ENCODE measurements at regions not wholly inside any gene's neighbourhood (a gene's known extent, or its start where the extent isn't known, plus 50 kb on each side); places are given as distances from the start of the nearest gene placed in this dataset.

DNA sequence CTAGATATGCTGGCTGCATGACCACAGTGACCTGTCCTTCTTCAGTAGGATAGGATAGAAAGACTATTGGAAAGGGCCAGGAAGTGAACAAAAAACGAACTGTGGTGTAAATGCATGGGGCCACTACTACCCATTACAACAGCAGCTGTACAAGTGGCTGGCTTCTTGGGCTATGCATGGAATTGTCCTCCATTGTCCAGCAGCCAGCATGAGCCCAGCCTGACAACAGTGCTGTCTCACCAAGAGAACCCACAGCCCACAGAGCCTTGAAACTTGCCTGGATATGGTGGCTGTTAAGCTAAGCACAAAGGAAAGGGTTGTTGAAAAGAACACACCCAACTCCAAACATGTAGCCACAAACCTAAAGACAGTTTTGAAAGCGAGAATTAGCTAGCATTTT, 330.2 kb upstream of the F9 start:
- H3K9me3 ChIP-seq = no peaks in the 10 kb centered on the region
- no peaks in the 10 kb centered on the region for H3K36me3 ChIP-seq
- H3K27ac ChIP-seq = no peak overlapping the region
- DNase-seq (no peak), ATAC-seq (no peak)
- no peaks in the 10 kb centered on the region for H3K27me3 ChIP-seq
- no peak overlapping the region for H3K4me3 ChIP-seq
- H3K4me1 ChIP-seq = no peaks in the 10 kb centered on the region
- 40% methylated on average over 2 of the region's 2 CpGs for WGBS (ENCODE audit: insufficient coverage, low coverage, low lambda C conversion rate, missing lambda C conversion rate)
- TF ChIP-seq, protein P1, sequence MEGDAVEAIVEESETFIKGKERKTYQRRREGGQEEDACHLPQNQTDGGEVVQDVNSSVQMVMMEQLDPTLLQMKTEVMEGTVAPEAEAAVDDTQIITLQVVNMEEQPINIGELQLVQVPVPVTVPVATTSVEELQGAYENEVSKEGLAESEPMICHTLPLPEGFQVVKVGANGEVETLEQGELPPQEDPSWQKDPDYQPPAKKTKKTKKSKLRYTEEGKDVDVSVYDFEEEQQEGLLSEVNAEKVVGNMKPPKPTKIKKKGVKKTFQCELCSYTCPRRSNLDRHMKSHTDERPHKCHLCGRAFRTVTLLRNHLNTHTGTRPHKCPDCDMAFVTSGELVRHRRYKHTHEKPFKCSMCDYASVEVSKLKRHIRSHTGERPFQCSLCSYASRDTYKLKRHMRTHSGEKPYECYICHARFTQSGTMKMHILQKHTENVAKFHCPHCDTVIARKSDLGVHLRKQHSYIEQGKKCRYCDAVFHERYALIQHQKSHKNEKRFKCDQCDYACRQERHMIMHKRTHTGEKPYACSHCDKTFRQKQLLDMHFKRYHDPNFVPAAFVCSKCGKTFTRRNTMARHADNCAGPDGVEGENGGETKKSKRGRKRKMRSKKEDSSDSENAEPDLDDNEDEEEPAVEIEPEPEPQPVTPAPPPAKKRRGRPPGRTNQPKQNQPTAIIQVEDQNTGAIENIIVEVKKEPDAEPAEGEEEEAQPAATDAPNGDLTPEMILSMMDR (IDR thresholded peaks at IDR 0.05) = no peak
- TF ChIP-seq POLR2A (IDR thresholded peaks at IDR 0.05) = no peak
- intact Hi-C loops (cut with DNase I) = no loop called here

GRCh38 chrX:139199933-139200332, 330.6 kb upstream of the F9 start:
- WGBS (ENCODE audit: insufficient coverage, low coverage, low lambda C conversion rate, missing lambda C conversion rate) = 74% methylated on average over 2 of the region's 2 CpGs
- H3K9me3 ChIP-seq = no peaks in the 10 kb centered on the region
- intact Hi-C loops (cut with DNase I) = no loop called here
- no peak for DNase-seq
- no peak overlapping the region for H3K27ac ChIP-seq
- H3K4me3 ChIP-seq = no peak overlapping the region
- H3K27me3 ChIP-seq = no peaks in the 10 kb centered on the region
- H3K4me1 ChIP-seq = no peaks in the 10 kb centered on the region
- no peak for ATAC-seq
- TF ChIP-seq, protein P1 (IDR thresholded peaks at IDR 0.05) = no peak
- no peak for TF ChIP-seq POLR2A (IDR thresholded peaks at IDR 0.05)
- no peaks in the 10 kb centered on the region for H3K36me3 ChIP-seq

- Histone ChIP-seq H3K4me1 (no peaks in the 10 kb centered on the region), H3K9me3 (no peaks in the 10 kb centered on the region), H3K36me3 (no peaks in the 10 kb centered on the region), H3K4me3 (no peak overlapping the region), H3K27ac (no peak overlapping the region), H3K27me3 (no peaks in the 10 kb centered on the region)
- TF ChIP-seq, protein P1 (IDR thresholded peaks at IDR 0.05) = no peak
- TF ChIP-seq POLR2A (IDR thresholded peaks at IDR 0.05) = no peak
- ATAC-seq (no peak), DNase-seq (no peak)
- intact Hi-C loops (cut with DNase I) = no loop called here
Observed at GRCh38 chrX:139198936-139199335, 331.6 kb upstream of the F9 start.

- no peak overlapping the region for H3K4me3 ChIP-seq
- WGBS (ENCODE audit: insufficient coverage, low coverage, low lambda C conversion rate, missing lambda C conversion rate) = 46% methylated on average over 3 of the region's 3 CpGs
Observed at GRCh38 chrX:139196890-139197289, 333.6 kb upstream of the F9 start.

More at GRCh38 chrX:139196890-139197289, 333.6 kb upstream of the F9 start:
- Histone ChIP-seq H3K36me3 (no peaks in the 10 kb centered on the region), H3K9me3 (no peaks in the 10 kb centered on the region), H3K27me3 (no peaks in the 10 kb centered on the region), H3K27ac (no peak overlapping the region), H3K4me1 (no peaks in the 10 kb centered on the region)
- ATAC-seq (no peak), DNase-seq (no peak)
- no peak for TF ChIP-seq POLR2A (IDR thresholded peaks at IDR 0.05)
- TF ChIP-seq, protein P1 (IDR thresholded peaks at IDR 0.05) = no peak
- intact Hi-C loops (cut with DNase I) = no loop called here
